HAP-1 (cell line): ENCODE measurements at regions not wholly inside any gene's neighbourhood (a gene's known extent, or its start where the extent isn't known, plus 50 kb on each side); places are given as distances from the start of the nearest gene placed in this dataset.

Source experiments
- DNase-seq, 2 experiments: peaks; one replicate each; pipeline ENCODE4 v3.0.0-alpha.2; 2016 to 2020; ENCODE audit warnings: low spot score in 2 of 2
- H3K27me3 ChIP-seq: fragments of 250-450 bp; sonication (Bioruptor Pico); 2 replicates; pipeline ENCODE4 v1.5.1; 2020; ENCODE audit warnings: low read depth, mild to moderate bottlenecking, moderate library complexity
- H3K36me3 ChIP-seq: fragments of 250-450 bp; sonication (Bioruptor Pico); replicated peaks from 2 replicates; pipeline ENCODE4 v1.5.1; 2020; ENCODE audit warnings: mild to moderate bottlenecking
- H3K4me1 ChIP-seq: fragments of 250-450 bp; sonication (Bioruptor Pico); 2 replicates; pipeline ENCODE4 v1.5.1; 2020; ENCODE audit warnings: mild to moderate bottlenecking
- H3K4me3 ChIP-seq: fragments of 250-450 bp; sonication (Bioruptor Pico); 2 replicates; pipeline ENCODE4 v1.5.1; 2020; ENCODE audit warnings: mild to moderate bottlenecking, moderate library complexity
- H3K9me3 ChIP-seq: fragments of 250-450 bp; sonication (Bioruptor Pico); 2 replicates; pipeline ENCODE4 v1.5.1; 2020; ENCODE audit warnings: mild to moderate bottlenecking, moderate library complexity
- in situ Hi-C: fragments of 300-500 bp; cut with MboI; formaldehyde crosslinking; loops from 3 replicates; pipeline ENCODE4 v1.14.3; 2020; ENCODE audit warnings: low sequenced_read_pairs, inconsistent platforms, mixed read lengths

GRCh38 chr13:31055589-31055988, 106.1 kb downstream of the HSPH1 start:
- Histone ChIP-seq H3K4me1 (no peaks in the 10 kb centered on the region), H3K9me3 (no peaks in the 10 kb centered on the region), H3K36me3 (no peaks in the 10 kb centered on the region), H3K27me3 (no peaks in the 10 kb centered on the region), H3K4me3 (no peak overlapping the region)
- in situ Hi-C loops, result no loop called here
- DNase-seq, result no peak

DNA sequence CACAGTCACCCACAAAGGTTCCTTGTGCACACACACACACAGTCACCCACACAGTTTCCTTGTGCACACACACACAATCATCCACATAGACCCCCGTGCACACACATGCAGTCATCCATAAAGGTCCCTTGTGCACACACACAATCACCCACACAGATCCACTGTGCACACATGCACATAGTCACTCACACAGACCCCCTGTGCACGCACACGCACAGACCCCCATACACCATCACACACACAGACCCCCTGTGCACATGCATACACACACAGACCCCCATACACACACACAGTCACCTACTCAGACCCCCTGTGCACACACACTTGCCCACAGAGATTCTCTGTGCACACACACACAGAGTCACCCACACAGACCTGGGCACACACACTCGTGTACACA, 107.1 kb downstream of the HSPH1 start:
- DNase-seq, result no peak
- H3K36me3 ChIP-seq, result no peaks in the 10 kb centered on the region
- no peaks in the 10 kb centered on the region for H3K4me1 ChIP-seq
- no peak overlapping the region for H3K4me3 ChIP-seq
- in situ Hi-C loops, result no loop called here
- H3K27me3 ChIP-seq, result no peaks in the 10 kb centered on the region; the same call in 1 of the 2 replicates
- no peaks in the 10 kb centered on the region for H3K9me3 ChIP-seq

GRCh38 chr13:31053896-31054295, 107.8 kb downstream of the HSPH1 start:
- no peaks in the 10 kb centered on the region for H3K9me3 ChIP-seq
- no peak overlapping the region for H3K4me3 ChIP-seq
- in situ Hi-C loops, result no loop called here
- H3K4me1 ChIP-seq, result no peaks in the 10 kb centered on the region
- no peak for DNase-seq
- no peaks in the 10 kb centered on the region for H3K36me3 ChIP-seq
- H3K27me3 ChIP-seq, result no peaks in the 10 kb centered on the region; the same call in 1 of the 2 replicates

GRCh38 chr13:31053091-31053490, 108.6 kb downstream of the HSPH1 start:
- Histone ChIP-seq H3K4me1 (no peaks in the 10 kb centered on the region), H3K9me3 (no peaks in the 10 kb centered on the region), H3K27me3 (no peaks in the 10 kb centered on the region; the same call in 1 of the 2 replicates), H3K4me3 (no peak overlapping the region), H3K36me3 (no peaks in the 10 kb centered on the region)
- in situ Hi-C loops, result no loop called here
- no peak for DNase-seq

DNA sequence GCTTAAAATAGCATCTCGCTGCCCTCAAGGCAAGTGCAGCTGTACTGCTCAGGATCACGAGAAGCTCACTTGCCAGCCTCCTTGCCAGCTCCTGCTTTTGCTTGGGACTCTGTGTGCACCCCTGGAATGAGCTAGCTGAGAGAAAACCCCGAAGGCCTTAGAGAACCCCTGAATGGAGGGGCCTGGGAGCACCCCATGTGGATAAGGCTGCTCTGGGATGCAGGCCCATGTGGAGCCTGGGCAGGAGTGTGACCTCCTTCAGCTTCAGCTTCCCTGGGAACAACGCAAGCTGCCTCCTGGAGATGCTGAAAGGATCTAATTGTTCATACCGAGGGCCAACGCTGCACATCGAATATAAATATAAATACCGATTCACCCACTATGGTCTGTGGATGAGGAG, 109.2 kb downstream of the HSPH1 start:
- Histone ChIP-seq H3K9me3 (no peaks in the 10 kb centered on the region), H3K4me3 (no peak overlapping the region), H3K27me3 (no peaks in the 10 kb centered on the region; the same call in 1 of the 2 replicates), H3K36me3 (no peaks in the 10 kb centered on the region), H3K4me1 (no peaks in the 10 kb centered on the region)
- no peak for DNase-seq
- in situ Hi-C loops, result no loop called here

DNA sequence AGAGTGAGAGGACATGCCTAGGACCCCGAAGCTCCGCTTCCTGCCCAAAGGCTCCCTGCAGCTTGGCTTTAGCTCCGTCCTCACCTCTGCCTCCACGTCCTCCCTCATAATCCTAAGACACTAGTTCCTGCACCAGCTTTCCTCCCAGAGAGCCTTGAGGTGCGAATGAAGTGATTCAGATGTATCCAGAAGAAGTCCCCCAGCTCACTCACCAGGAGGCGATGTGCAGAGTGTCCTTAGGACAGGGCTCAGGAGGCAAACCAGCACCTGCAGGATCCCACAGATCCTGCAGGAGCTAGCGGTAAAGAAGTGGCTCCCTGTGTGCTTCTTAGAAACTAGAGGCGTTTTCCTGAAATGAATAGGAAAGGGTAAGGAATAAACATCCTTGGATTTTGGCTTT, 109.7 kb downstream of the HSPH1 start:
- no peaks in the 10 kb centered on the region; the same call in 1 of the 2 replicates for H3K27me3 ChIP-seq
- no peak for DNase-seq
- in situ Hi-C loops, result no loop called here
- no peaks in the 10 kb centered on the region for H3K36me3 ChIP-seq
- no peak overlapping the region for H3K4me3 ChIP-seq
- H3K4me1 ChIP-seq, result peaks cover 4% of the 10 kb centered on the region
- H3K9me3 ChIP-seq, result no peaks in the 10 kb centered on the region

DNA sequence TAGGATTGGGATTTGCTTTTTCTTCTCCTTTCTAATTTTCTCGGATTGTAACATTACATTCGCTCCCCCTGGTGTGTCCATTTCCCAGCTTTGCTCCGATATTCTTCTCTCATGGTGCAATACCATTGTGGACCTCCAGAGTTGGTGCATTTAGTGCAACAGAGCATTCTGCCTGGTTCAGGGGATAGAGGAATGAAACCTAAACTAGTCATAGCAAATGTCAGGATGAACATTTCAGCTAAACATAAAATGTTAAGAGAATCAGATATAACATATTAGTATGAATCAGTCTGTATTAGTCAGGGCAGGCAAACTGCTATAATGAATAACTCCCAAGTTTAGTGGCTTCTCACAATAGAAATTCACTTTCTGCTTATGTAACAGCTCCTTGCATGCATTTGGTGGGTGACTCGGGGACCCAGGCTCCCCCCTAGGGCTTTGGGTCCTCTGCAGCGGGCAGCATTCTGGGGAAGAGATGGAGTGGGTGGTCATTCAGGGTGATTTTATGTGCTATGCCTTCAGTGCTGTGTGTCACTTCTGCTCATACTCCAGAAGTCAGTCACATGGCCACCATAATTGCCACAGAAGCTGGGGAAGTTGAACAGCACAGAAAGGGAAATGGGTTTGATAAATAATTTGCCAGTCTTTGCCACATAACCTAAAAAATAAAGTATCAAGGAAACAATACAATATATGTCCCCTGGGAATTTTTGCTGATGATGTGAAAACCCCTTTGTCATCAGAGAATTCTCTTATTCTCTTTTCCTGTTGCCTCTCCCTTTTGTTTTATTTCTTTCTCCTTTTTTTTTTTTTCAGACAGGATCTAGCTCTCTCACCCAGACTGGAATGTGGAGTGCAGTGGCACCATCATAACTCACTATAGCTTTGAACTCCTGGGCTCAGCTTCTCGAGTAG, 111.0 kb downstream of the HSPH1 start:
- Histone ChIP-seq H3K4me1 (peaks cover 11% of the 10 kb centered on the region), H3K36me3 (no peaks in the 10 kb centered on the region), H3K4me3 (no peak overlapping the region), H3K9me3 (no peaks in the 10 kb centered on the region), H3K27me3 (no peaks in the 10 kb centered on the region; the same call in 1 of the 2 replicates)
- no peak for DNase-seq
- in situ Hi-C loops, result no loop called here

DNA sequence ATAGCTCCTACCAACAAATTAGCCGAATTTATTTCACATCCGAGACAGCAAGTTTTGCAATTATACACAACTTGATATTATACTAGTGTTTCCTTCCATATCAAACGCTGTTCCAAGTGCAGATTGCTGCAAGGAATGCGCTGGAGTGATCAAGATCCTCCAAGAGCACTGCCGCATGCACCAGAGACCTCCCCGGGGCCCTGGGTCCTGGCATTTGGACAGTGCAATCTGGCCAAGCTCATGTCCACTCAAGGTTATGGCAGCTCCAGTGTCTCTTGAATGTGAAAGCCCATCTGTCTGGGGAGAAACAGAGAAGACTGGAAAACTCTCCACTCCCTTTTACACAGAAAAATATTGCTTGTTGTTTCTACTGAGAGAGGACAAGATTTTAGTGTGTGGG, 111.9 kb downstream of the HSPH1 start:
- H3K36me3 ChIP-seq, result no peaks in the 10 kb centered on the region
- in situ Hi-C loops, result loop anchor here (25.0 kb wide), 2 partner anchors 363 to 913 kb away; no protein-coding TSS in a partner anchor

GRCh38 chr13:31049083-31049482, 112.6 kb downstream of the HSPH1 start:
- Histone ChIP-seq H3K27me3 (no peaks in the 10 kb centered on the region; the same call in 1 of the 2 replicates), H3K4me3 (no peak overlapping the region), H3K36me3 (no peaks in the 10 kb centered on the region), H3K4me1 (peaks cover 11% of the 10 kb centered on the region), H3K9me3 (no peaks in the 10 kb centered on the region)
- in situ Hi-C loops, result loop anchor here (25.0 kb wide), 2 partner anchors 362 to 912 kb away; no protein-coding TSS in a partner anchor
- DNase-seq, result no peak

More for the DNA sequence above, 111.9 kb downstream of the HSPH1 start:
- Histone ChIP-seq H3K4me3 (no peak overlapping the region), H3K9me3 (no peaks in the 10 kb centered on the region), H3K4me1 (peaks cover 11% of the 10 kb centered on the region), H3K27me3 (no peaks in the 10 kb centered on the region; the same call in 1 of the 2 replicates)
- no peak for DNase-seq

DNA sequence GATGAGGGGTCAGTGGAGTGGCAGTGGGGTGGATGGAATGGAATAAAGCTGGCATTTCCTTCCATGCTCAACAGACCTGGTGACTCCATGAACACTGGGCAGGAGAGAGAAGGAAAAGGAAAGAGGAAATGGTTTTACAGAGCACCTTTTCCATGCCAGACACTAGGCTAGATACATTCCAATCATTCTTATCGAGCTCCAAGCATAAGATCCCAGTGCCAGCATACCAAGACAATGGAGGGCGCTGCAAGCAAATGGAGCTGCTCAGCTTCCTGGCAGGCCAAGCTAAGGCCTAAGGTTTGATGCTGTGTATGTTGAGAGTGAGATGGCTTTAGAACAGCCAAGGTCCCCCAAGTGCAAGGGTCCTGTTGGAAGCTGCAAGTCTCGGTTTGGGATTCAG, 113.2 kb downstream of the HSPH1 start:
- DNase-seq, result no peak
- H3K27me3 ChIP-seq, result no peaks in the 10 kb centered on the region; the same call in 1 of the 2 replicates
- H3K36me3 ChIP-seq, result no peaks in the 10 kb centered on the region
- no peak overlapping the region for H3K4me3 ChIP-seq
- H3K4me1 ChIP-seq, result peaks cover 11% of the 10 kb centered on the region
- in situ Hi-C loops, result loop anchor here (25.0 kb wide), 2 partner anchors 361 to 911 kb away; no protein-coding TSS in a partner anchor
- H3K9me3 ChIP-seq, result no peaks in the 10 kb centered on the region

- Histone ChIP-seq H3K27me3 (no peaks in the 10 kb centered on the region; the same call in 1 of the 2 replicates), H3K9me3 (no peaks in the 10 kb centered on the region), H3K4me3 (no peak overlapping the region), H3K36me3 (no peaks in the 10 kb centered on the region), H3K4me1 (peaks cover 11% of the 10 kb centered on the region)
- DNase-seq, result peak; percentile 70 to 78
- in situ Hi-C loops, result loop anchor here (25.0 kb wide), 2 partner anchors 359 to 909 kb away; no protein-coding TSS in a partner anchor
These were observed 114.3 kb downstream of the TEX26 start for GRCh38 chr13:31046711-31047279.

DNA sequence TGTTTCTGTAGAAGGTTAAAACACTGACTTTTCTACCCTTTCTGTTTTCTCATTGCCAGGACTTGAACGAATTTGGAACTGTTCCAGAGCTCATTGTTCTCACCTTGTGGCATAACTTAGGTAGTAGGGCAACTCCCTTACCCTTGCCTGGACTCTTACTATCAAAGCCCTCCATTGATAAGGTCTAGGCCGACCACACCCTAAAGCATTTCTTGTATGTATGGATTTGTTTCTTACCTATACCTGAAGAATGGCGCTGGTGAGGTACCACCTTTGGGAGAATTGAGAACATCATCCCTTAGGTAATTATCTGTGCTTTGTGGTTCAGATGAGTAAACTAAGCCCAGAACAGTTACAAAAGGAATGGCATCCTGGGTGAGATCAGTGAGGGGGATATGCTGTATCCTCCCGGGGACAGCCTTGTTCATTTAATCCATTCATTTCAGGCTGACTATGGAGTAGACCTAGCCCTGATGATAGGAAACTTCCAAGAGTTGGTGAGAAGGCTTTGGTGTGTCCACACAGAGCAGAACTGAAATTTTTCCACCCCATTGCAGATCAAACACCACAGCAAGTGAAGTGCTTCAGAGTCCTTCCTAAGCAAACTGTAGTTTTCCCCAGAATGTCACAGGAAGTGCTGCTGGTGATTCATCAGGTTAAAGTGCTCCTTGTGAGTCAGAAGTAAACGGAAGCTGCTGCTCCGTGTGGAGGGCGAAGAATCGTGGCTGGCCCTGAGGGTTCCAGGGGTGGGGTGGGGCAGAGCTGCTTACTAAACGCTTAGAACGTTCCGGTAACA, 113.0 kb downstream of the TEX26 start:
- in situ Hi-C loops, result loop anchor here (25.0 kb wide), 2 partner anchors 358 to 908 kb away; no protein-coding TSS in a partner anchor
- Histone ChIP-seq H3K4me1 (peaks cover 11% of the 10 kb centered on the region), H3K36me3 (no peaks in the 10 kb centered on the region), H3K4me3 (no peak overlapping the region), H3K27me3 (no peaks in the 10 kb centered on the region; the same call in 1 of the 2 replicates), H3K9me3 (no peaks in the 10 kb centered on the region)
- no peak for DNase-seq
